Lower leg skin (tissue), 3 donors: ENCODE measurements at regions not wholly inside any gene's neighbourhood (a gene's known extent, or its start where the extent isn't known, plus 50 kb on each side); places are given as distances from the start of the nearest gene placed in this dataset.
"Not testable (repeated sequence)": the region's sequence is repeated elsewhere in the genome, so short reads cannot be mapped to it uniquely, and the experiment has no call there.

Experiments
- POLR2A ChIP-seq, 2 donors: fragments of 450-650 bp; IDR thresholded peaks; one replicate each; pipeline ENCODE4 v1.6.1; 2016 to 2017; ENCODE audit warnings: antibody characterized with exemption in 2 of 2, mild to moderate bottlenecking in 1 of 2, moderate library complexity in 1 of 2
- TF ChIP-seq, protein P1 (sequence below), 3 donors: fragments of 450-650 bp; IDR thresholded peaks; one replicate each; pipeline ENCODE4 v1.5.1; 2016; ENCODE audit warnings: antibody characterized with exemption in 3 of 3, mild to moderate bottlenecking in 3 of 3, moderate library complexity in 2 of 3

DNA sequence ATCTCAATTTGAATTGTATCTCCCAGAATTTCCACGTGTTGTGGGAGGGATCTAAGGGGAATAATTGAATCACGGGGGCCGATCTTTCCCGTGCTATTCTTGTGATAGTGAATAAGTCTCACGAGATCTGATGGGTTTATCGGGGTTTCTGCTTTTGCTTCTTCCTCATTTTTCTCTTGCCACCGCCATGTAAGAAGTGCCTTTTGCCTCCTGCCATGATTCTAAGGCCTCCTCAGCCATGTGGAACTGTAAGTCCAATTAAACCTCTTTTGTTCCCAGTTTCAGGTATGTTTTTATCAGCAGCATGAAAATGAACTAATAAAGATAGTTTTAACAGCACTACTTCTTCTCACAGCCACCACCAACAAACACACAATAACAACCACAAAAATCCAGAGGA is 140.0 kb upstream of the ABI3BP start:
- TF ChIP-seq, protein P1, sequence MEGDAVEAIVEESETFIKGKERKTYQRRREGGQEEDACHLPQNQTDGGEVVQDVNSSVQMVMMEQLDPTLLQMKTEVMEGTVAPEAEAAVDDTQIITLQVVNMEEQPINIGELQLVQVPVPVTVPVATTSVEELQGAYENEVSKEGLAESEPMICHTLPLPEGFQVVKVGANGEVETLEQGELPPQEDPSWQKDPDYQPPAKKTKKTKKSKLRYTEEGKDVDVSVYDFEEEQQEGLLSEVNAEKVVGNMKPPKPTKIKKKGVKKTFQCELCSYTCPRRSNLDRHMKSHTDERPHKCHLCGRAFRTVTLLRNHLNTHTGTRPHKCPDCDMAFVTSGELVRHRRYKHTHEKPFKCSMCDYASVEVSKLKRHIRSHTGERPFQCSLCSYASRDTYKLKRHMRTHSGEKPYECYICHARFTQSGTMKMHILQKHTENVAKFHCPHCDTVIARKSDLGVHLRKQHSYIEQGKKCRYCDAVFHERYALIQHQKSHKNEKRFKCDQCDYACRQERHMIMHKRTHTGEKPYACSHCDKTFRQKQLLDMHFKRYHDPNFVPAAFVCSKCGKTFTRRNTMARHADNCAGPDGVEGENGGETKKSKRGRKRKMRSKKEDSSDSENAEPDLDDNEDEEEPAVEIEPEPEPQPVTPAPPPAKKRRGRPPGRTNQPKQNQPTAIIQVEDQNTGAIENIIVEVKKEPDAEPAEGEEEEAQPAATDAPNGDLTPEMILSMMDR (IDR thresholded peaks at IDR 0.05): not testable (repeated sequence)
- TF ChIP-seq POLR2A (IDR thresholded peaks at IDR 0.05): not testable (repeated sequence)
